ENCODE measurements at regions not wholly inside any gene's neighbourhood (a gene's known extent, or its start where the extent isn't known, plus 50 kb on each side); places are given as distances from the start of the nearest gene placed in this dataset.

GRCh38 chr7:80999100-80999499 lies 80.2 kb upstream of the SEMA3C start:
- no peak for TF ChIP-seq MAX (CRISPR knock-in tag; IDR thresholded peaks at IDR 0.05)
- no peak for TF ChIP-seq E2F4 (CRISPR knock-in tag; IDR thresholded peaks at IDR 0.05; ENCODE audit: borderline replicate concordance, low read depth)
- TF ChIP-seq FOXP1 (CRISPR knock-in tag; IDR thresholded peaks at IDR 0.05; ENCODE audit: borderline replicate concordance) = no peak
- TF ChIP-seq CTCF (IDR thresholded peaks at IDR 0.05) = no peak
- TF ChIP-seq USF1 (CRISPR knock-in tag; IDR thresholded peaks at IDR 0.05) = no peak
- TF ChIP-seq ATF3 (CRISPR knock-in tag; conservative IDR thresholded peaks at IDR 0.05) = no peak
- no peak for TF ChIP-seq RELA (CRISPR knock-in tag; IDR thresholded peaks at IDR 0.05; ENCODE audit: borderline replicate concordance)
- no peak for TF ChIP-seq PREB (CRISPR knock-in tag; IDR thresholded peaks at IDR 0.05; ENCODE audit: borderline replicate concordance)
- TF ChIP-seq ESRRA (CRISPR knock-in tag; IDR thresholded peaks at IDR 0.05; ENCODE audit: borderline replicate concordance) = no peak
- TF ChIP-seq E2F1 (CRISPR knock-in tag; IDR thresholded peaks at IDR 0.05) = no peak
